Cardiac muscle cell (in vitro differentiated cells and primary cell): ENCODE measurements at regions not wholly inside any gene's neighbourhood (a gene's known extent, or its start where the extent isn't known, plus 50 kb on each side); places are given as distances from the start of the nearest gene placed in this dataset.

Experiments
- DNase-seq, 2 donors: peaks; one replicate each; pipeline versions ENCODE4 v3.0.0 to v3.0.0-alpha.2; 2010 to 2017; ENCODE audit warnings: low read depth in 1 of 2, low spot score in 1 of 2
- H3K27ac ChIP-seq: fragments of 200-600 bp; sonication (generic); 2 replicates; pipeline ENCODE4 v1.5.1; 2016
- H3K27me3 ChIP-seq: fragments of 200-600 bp; sonication (generic); 2 replicates; pipeline ENCODE4 v1.6.0; 2016; ENCODE audit warnings: control low read depth
- H3K36me3 ChIP-seq: fragments of 200-600 bp; sonication (generic); 2 replicates; pipeline ENCODE4 v1.5.1; 2016; ENCODE audit warnings: control low read depth
- H3K4me1 ChIP-seq: fragments of 200-600 bp; sonication (generic); 2 replicates; pipeline ENCODE4 v1.8.1; 2017; ENCODE audit warnings: low read depth, mild to moderate bottlenecking, mixed run types
- H3K4me3 ChIP-seq: fragments of 200-600 bp; sonication (generic); 2 replicates; pipeline ENCODE4 v1.5.1; 2016; ENCODE audit warnings: mild to moderate bottlenecking
- H3K9me3 ChIP-seq: fragments of 200-600 bp; sonication (generic); 2 replicates; pipeline ENCODE4 v1.5.1; 2017; ENCODE audit warnings: low read depth, mild to moderate bottlenecking, control low read depth
- CTCF ChIP-seq: IDR thresholded peaks from 2 replicates; pipeline ENCODE4 v1.5.1; 2012; ENCODE audit warnings: low read depth, mild to moderate bottlenecking, low read length

- H3K4me1 ChIP-seq: no peaks in the 10 kb centered on the region
- H3K9me3 ChIP-seq: no peaks in the 10 kb centered on the region
- DNase-seq: no peak
- no peak overlapping the region for H3K4me3 ChIP-seq
- no peak for TF ChIP-seq CTCF
- no peaks in the 10 kb centered on the region for H3K36me3 ChIP-seq
- H3K27ac ChIP-seq: no peak overlapping the region
- no peaks in the 10 kb centered on the region for H3K27me3 ChIP-seq
Observed at GRCh38 chr2:49515996-49516782, 361.9 kb upstream of the FSHR start.

- Histone ChIP-seq H3K36me3 (no peaks in the 10 kb centered on the region), H3K27me3 (no peaks in the 10 kb centered on the region), H3K9me3 (no peaks in the 10 kb centered on the region), H3K27ac (no peak overlapping the region), H3K4me3 (no peak overlapping the region), H3K4me1 (no peaks in the 10 kb centered on the region)
- DNase-seq: no peak
- no peak for TF ChIP-seq CTCF
Observed at GRCh38 chr2:49514201-49514600, 359.9 kb upstream of the FSHR start.

- no peaks in the 10 kb centered on the region for H3K36me3 ChIP-seq
- no peaks in the 10 kb centered on the region for H3K4me1 ChIP-seq
- no peaks in the 10 kb centered on the region for H3K27me3 ChIP-seq
- peak; percentile 47 for TF ChIP-seq CTCF
- no peak overlapping the region for H3K27ac ChIP-seq
- no peak overlapping the region for H3K4me3 ChIP-seq
- DNase-seq: peak; percentile 33 to 48
- no peaks in the 10 kb centered on the region for H3K9me3 ChIP-seq
Observed at GRCh38 chr2:49490710-49491109, 336.4 kb upstream of the FSHR start.

- no peak for TF ChIP-seq CTCF
- no peaks in the 10 kb centered on the region for H3K36me3 ChIP-seq
- H3K4me1 ChIP-seq: no peaks in the 10 kb centered on the region
- H3K27ac ChIP-seq: no peak overlapping the region
- no peaks in the 10 kb centered on the region for H3K9me3 ChIP-seq
- H3K27me3 ChIP-seq: no peaks in the 10 kb centered on the region
- DNase-seq: no peak
- no peak overlapping the region for H3K4me3 ChIP-seq
Observed at GRCh38 chr2:49487139-49487538, 332.8 kb upstream of the FSHR start.

- Histone ChIP-seq H3K36me3 (no peaks in the 10 kb centered on the region), H3K27me3 (no peaks in the 10 kb centered on the region), H3K4me3 (no peak overlapping the region), H3K27ac (no peak overlapping the region), H3K4me1 (no peaks in the 10 kb centered on the region), H3K9me3 (no peaks in the 10 kb centered on the region)
- TF ChIP-seq CTCF: no peak
- no peak for DNase-seq
Observed at GRCh38 chr2:49480520-49480919, 326.2 kb upstream of the FSHR start.
